ENCODE measurements at regions not wholly inside any gene's neighbourhood (a gene's known extent, or its start where the extent isn't known, plus 50 kb on each side); places are given as distances from the start of the nearest gene placed in this dataset.

DNA sequence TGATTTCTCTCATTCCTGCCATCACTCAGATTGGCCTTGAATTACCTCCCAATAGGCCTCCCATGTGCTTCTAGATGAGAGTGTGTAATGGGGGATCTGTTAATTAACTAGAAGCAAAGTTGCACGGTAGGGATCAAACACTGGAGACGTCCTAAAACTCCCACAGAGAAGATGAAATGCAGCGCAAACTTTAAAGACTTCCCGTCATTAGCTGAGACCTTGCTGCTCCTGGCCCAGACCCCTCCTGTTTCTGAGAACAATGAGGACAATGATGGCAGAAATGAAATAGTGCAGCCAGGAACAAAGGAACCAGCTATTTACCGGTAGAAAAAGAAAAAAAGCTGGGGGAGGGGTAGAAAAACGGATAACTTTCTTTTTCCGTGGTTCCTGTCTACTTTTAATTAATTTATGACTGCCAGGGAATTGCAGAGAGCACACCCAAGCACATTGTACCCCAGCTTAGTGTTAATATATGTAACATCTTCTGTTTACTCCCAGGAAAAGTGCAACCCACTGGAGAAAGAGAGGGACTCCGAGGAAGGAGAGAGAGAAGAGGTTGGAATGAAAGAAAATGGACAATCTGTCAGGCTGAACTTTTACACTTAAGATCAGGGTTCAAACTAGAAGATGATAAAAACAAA lies 280.7 kb upstream of the SOX5 start:
- 100% methylated on average over 4 of the region's 8 CpGs for WGBS (ENCODE audit: insufficient coverage)
- POLR2A ChIA-PET: no interaction called here
- CTCF ChIA-PET: interaction anchor here (0.9 kb wide), 1 partner anchor 56 kb away, joined by 3 read pairs; no protein-coding TSS in a partner anchor
- H3K9me3 ChIP-seq (ENCODE audit: control extremely low read depth in 1 of 5, control insufficient read depth in 4 of 5, insufficient read depth in 2 of 5, low read depth in 1 of 5, low read length in 4 of 5): no peaks in the 10 kb centered on the region
- no peaks in the 10 kb centered on the region for H3K36me3 ChIP-seq (ENCODE audit: control insufficient read depth in 4 of 4, insufficient read depth in 4 of 4, low read length in 3 of 4)
- no peaks in the 10 kb centered on the region for H3K27me3 ChIP-seq (replicated peaks in 2 of 5; ENCODE audit: control insufficient read depth in 4 of 5, insufficient read depth in 5 of 5, low read length in 4 of 5)
- no peak overlapping the region for H3K4me3 ChIP-seq (ENCODE audit: control insufficient read depth in 1 of 7, extremely low read depth in 1 of 7, insufficient read depth in 4 of 7, low read depth in 2 of 7, low read length in 6 of 7)
- H3K27ac ChIP-seq (ENCODE audit: insufficient read depth in 1 of 2, low read depth in 1 of 2, low read length in 2 of 2, poor library complexity in 1 of 2, severe bottlenecking in 2 of 2): no peak overlapping the region
- no peak for DNase-seq
- H3K4me1 ChIP-seq (ENCODE audit: control extremely low read depth in 1 of 4, control insufficient read depth in 4 of 4, insufficient read depth in 4 of 4, low read length in 3 of 4): peaks cover 8 to 36% (median 19%) of the 10 kb centered on the region in 4 experiments

DNA sequence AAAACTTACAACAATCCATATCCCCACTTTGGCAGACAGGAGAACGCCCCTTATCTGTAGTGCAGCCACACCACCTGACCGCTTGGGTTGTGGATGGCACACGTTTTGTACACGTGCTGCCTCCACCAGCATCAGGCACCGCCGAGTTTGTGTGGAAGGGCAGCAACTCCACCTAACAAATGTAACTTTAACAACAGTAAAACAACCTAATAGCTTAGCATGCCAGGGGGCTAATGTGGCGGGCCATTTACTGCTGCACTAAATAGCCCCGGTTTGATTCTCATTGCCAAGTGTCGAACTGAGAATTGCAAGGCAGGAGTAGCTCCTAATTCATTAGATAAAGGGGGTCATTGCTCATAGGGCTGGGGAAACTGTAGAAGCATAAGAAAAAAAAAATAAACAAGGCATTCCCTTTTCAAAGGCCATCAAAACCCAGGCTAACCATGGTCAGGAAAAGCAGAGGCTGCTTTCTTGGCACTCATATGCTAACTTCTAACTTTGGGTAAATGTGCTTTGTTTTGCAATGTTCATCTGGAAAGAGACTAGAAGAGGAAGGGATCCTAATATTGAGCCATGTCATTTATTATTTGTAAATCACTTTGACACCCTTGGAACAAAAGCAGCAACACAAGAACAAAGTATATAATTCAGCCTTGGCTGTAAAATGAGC lies 279.7 kb upstream of the SOX5 start:
- no peak overlapping the region for H3K4me3 ChIP-seq (ENCODE audit: control insufficient read depth in 1 of 7, extremely low read depth in 1 of 7, insufficient read depth in 4 of 7, low read depth in 2 of 7, low read length in 6 of 7)
- H3K4me1 ChIP-seq (ENCODE audit: control extremely low read depth in 1 of 4, control insufficient read depth in 4 of 4, insufficient read depth in 4 of 4, low read length in 3 of 4): peaks cover 8 to 36% (median 19%) of the 10 kb centered on the region in 4 experiments
- H3K36me3 ChIP-seq (ENCODE audit: control insufficient read depth in 4 of 4, insufficient read depth in 4 of 4, low read length in 3 of 4): no peaks in the 10 kb centered on the region
- no peaks in the 10 kb centered on the region for H3K27me3 ChIP-seq (replicated peaks in 2 of 5; ENCODE audit: control insufficient read depth in 4 of 5, insufficient read depth in 5 of 5, low read length in 4 of 5)
- ChIA-PET CTCF (interaction anchor here (1.1 kb wide), 1 partner anchor 9 kb away, joined by 3 read pairs; no protein-coding TSS in a partner anchor), POLR2A (no interaction called here)
- no peak overlapping the region for H3K27ac ChIP-seq (ENCODE audit: insufficient read depth in 1 of 2, low read depth in 1 of 2, low read length in 2 of 2, poor library complexity in 1 of 2, severe bottlenecking in 2 of 2)
- WGBS (ENCODE audit: insufficient coverage): 98% methylated on average over 7 of the region's 9 CpGs
- no peaks in the 10 kb centered on the region for H3K9me3 ChIP-seq (ENCODE audit: control extremely low read depth in 1 of 5, control insufficient read depth in 4 of 5, insufficient read depth in 2 of 5, low read depth in 1 of 5, low read length in 4 of 5)
- no peak for DNase-seq

DNA sequence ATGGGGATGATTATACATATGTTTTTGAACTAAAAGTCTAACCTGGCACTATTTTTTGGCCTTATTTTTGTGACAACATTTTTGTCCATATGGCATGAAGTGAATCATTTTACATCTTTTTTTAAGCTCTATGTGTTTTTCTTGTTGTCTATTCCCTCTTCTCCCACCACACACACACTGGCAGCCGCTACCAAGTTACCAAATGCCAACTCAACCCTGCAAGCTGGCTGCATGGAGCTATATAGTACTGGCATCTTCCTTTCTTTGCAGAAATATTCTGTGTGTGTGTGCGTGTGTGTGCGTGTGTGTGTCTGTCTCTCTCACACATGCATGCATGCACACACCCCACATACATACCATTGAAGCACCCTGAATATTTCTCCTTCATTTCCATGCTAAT lies 278.9 kb upstream of the SOX5 start:
- Histone ChIP-seq H3K36me3 (ENCODE audit: control insufficient read depth in 4 of 4, insufficient read depth in 4 of 4, low read length in 3 of 4) (no peaks in the 10 kb centered on the region), H3K9me3 (ENCODE audit: control extremely low read depth in 1 of 5, control insufficient read depth in 4 of 5, insufficient read depth in 2 of 5, low read depth in 1 of 5, low read length in 4 of 5) (no peaks in the 10 kb centered on the region), H3K4me3 (ENCODE audit: control insufficient read depth in 1 of 7, extremely low read depth in 1 of 7, insufficient read depth in 4 of 7, low read depth in 2 of 7, low read length in 6 of 7) (no peak overlapping the region), H3K27me3 (replicated peaks in 2 of 5; ENCODE audit: control insufficient read depth in 4 of 5, insufficient read depth in 5 of 5, low read length in 4 of 5) (no peaks in the 10 kb centered on the region), H3K27ac (ENCODE audit: insufficient read depth in 1 of 2, low read depth in 1 of 2, low read length in 2 of 2, poor library complexity in 1 of 2, severe bottlenecking in 2 of 2) (no peak overlapping the region), H3K4me1 (ENCODE audit: control extremely low read depth in 1 of 4, control insufficient read depth in 4 of 4, insufficient read depth in 4 of 4, low read length in 3 of 4) (peaks cover 8 to 36% (median 19%) of the 10 kb centered on the region in 4 experiments)
- ChIA-PET CTCF (interaction anchor here (1.0 to 1.1 kb wide), 2 partner anchors 9 to 17 kb away, joined by 3 read pairs; no protein-coding TSS in a partner anchor), POLR2A (no interaction called here)
- peak in 2 of 3 donors; percentile 43 to 51 for DNase-seq
- no CpG with 5 or more reads among the region's 3 CpGs for WGBS (ENCODE audit: insufficient coverage)

DNA sequence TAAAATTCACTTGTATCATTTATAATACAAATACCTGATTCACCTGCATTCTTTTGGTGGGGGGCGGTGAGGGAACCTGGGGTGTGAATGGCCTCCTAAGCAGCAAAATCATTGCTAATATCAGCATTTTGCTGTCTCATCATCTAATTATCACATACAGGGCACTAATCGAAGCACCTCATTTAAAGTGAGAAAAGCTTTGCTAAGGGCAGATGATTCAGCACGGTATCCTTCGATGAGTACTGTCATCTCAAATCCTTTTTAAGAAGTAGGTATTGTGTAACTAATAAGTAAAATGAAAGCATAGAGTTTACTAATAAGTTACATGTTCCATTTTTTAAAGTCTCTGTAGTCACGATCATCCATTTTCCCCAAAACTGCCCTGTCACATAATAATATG lies 278.1 kb upstream of the SOX5 start:
- 100% methylated on average over 1 of the region's 5 CpGs for WGBS (ENCODE audit: insufficient coverage)
- Histone ChIP-seq H3K4me1 (ENCODE audit: control extremely low read depth in 1 of 4, control insufficient read depth in 4 of 4, insufficient read depth in 4 of 4, low read length in 3 of 4) (peaks cover 8 to 41% (median 19%) of the 10 kb centered on the region in 4 experiments), H3K27ac (ENCODE audit: insufficient read depth in 1 of 2, low read depth in 1 of 2, low read length in 2 of 2, poor library complexity in 1 of 2, severe bottlenecking in 2 of 2) (peak overlapping the region; percentile 78 to 79), H3K36me3 (ENCODE audit: control insufficient read depth in 4 of 4, insufficient read depth in 4 of 4, low read length in 3 of 4) (no peaks in the 10 kb centered on the region), H3K9me3 (ENCODE audit: control extremely low read depth in 1 of 5, control insufficient read depth in 4 of 5, insufficient read depth in 2 of 5, low read depth in 1 of 5, low read length in 4 of 5) (no peaks in the 10 kb centered on the region), H3K4me3 (ENCODE audit: control insufficient read depth in 1 of 7, extremely low read depth in 1 of 7, insufficient read depth in 4 of 7, low read depth in 2 of 7, low read length in 6 of 7) (no peak overlapping the region), H3K27me3 (replicated peaks in 2 of 5; ENCODE audit: control insufficient read depth in 4 of 5, insufficient read depth in 5 of 5, low read length in 4 of 5) (no peaks in the 10 kb centered on the region)
- ChIA-PET CTCF (interaction anchor here (0.7 kb wide), 1 partner anchor 8 kb away, joined by 3 read pairs; no protein-coding TSS in a partner anchor), POLR2A (no interaction called here)
- DNase-seq: peak in 2 of 3 donors; percentile 63

DNA sequence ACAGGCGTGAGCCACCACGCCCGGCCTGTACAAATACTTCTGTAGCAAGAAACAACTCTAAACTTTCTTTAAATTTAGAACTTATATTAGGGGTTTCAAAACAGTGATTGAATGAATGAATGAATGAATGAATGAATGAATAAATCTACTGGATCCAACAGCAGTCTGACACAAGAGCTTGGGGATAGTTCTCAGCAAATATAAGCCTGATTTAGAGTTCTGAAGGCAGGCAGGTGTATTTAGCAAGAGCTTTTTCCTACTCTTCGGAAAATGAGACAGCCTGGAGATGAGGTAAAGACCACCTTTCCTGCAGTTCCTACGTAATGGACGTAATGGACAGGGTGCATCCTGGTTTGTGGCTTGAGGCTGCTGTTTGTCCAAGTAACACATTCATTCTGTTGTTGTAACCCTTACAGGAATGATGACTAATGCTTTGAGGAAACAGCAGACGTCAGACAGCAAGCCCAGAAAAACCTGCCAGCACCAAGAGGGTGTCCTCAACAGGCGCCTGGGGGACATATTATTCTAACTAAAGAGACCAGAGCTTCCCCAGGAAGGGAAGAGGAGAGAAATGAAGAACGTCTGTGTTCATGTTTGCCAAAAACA lies 277.4 kb upstream of the SOX5 start:
- Histone ChIP-seq H3K27me3 (replicated peaks in 2 of 5; ENCODE audit: control insufficient read depth in 4 of 5, insufficient read depth in 5 of 5, low read length in 4 of 5) (no peaks in the 10 kb centered on the region), H3K27ac (ENCODE audit: insufficient read depth in 1 of 2, low read depth in 1 of 2, low read length in 2 of 2, poor library complexity in 1 of 2, severe bottlenecking in 2 of 2) (peak overlapping the region; percentile 78 to 79), H3K9me3 (ENCODE audit: control extremely low read depth in 1 of 5, control insufficient read depth in 4 of 5, insufficient read depth in 2 of 5, low read depth in 1 of 5, low read length in 4 of 5) (no peaks in the 10 kb centered on the region), H3K4me1 (ENCODE audit: control extremely low read depth in 1 of 4, control insufficient read depth in 4 of 4, insufficient read depth in 4 of 4, low read length in 3 of 4) (peaks cover 8 to 41% (median 19%) of the 10 kb centered on the region in 4 experiments), H3K36me3 (ENCODE audit: control insufficient read depth in 4 of 4, insufficient read depth in 4 of 4, low read length in 3 of 4) (no peaks in the 10 kb centered on the region), H3K4me3 (ENCODE audit: control insufficient read depth in 1 of 7, extremely low read depth in 1 of 7, insufficient read depth in 4 of 7, low read depth in 2 of 7, low read length in 6 of 7) (peak overlapping the region in 2 of 7 experiments; percentile 6 to 19)
- ChIA-PET CTCF (no interaction called here), POLR2A (no interaction called here)
- peak; percentile 90 to 96 (median 96) for DNase-seq
- 2% methylated on average over 6 of the region's 9 CpGs for WGBS (ENCODE audit: insufficient coverage)

DNA sequence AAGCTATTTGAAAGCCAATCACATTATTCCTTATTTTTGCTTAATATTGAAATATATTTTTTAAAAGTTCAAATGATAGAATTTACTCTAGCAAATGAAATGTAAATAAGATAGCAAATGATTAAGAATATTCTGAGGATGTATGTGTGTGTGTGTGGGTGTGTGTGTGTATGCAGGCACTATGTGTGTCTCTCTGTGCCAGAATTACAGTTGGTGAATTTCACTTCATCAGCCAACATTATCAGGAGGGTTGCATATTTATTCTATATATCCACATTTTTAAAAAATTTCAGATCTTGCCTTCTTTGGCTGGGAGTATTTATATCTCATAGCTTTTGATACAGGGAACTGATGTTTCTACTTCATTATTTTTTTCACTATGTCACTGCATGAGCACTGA lies 274.9 kb upstream of the SOX5 start:
- Histone ChIP-seq H3K9me3 (ENCODE audit: control extremely low read depth in 1 of 5, control insufficient read depth in 4 of 5, insufficient read depth in 2 of 5, low read depth in 1 of 5, low read length in 4 of 5) (no peaks in the 10 kb centered on the region), H3K4me3 (ENCODE audit: control insufficient read depth in 1 of 7, extremely low read depth in 1 of 7, insufficient read depth in 4 of 7, low read depth in 2 of 7, low read length in 6 of 7) (no peak overlapping the region), H3K4me1 (ENCODE audit: control extremely low read depth in 1 of 4, control insufficient read depth in 4 of 4, insufficient read depth in 4 of 4, low read length in 3 of 4) (peaks cover 8 to 30% (median 19%) of the 10 kb centered on the region in 4 experiments), H3K36me3 (ENCODE audit: control insufficient read depth in 4 of 4, insufficient read depth in 4 of 4, low read length in 3 of 4) (no peaks in the 10 kb centered on the region), H3K27ac (ENCODE audit: insufficient read depth in 1 of 2, low read depth in 1 of 2, low read length in 2 of 2, poor library complexity in 1 of 2, severe bottlenecking in 2 of 2) (no peak overlapping the region), H3K27me3 (replicated peaks in 2 of 5; ENCODE audit: control insufficient read depth in 4 of 5, insufficient read depth in 5 of 5, low read length in 4 of 5) (no peaks in the 10 kb centered on the region)
- ChIA-PET CTCF (interaction anchor here (0.8 to 0.9 kb wide), 2 partner anchors 14 to 19 kb away, joined by 3 read pairs; no protein-coding TSS in a partner anchor), POLR2A (interaction anchor here (0.6 kb wide), 2 partner anchors 44 to 396 kb away, joined by 3 to 4 read pairs; no protein-coding TSS in a partner anchor)
- DNase-seq: no peak
